ENCODE measurements at regions not wholly inside any gene's neighbourhood (a gene's known extent, or its start where the extent isn't known, plus 50 kb on each side); places are given as distances from the start of the nearest gene placed in this dataset.
A peak's percentile ranks its signal among the peaks of the same experiment; 100 is the strongest.

- no peak overlapping the region for H3K4me3 ChIP-seq
- no peaks in the 10 kb centered on the region for H3K9me3 ChIP-seq (ENCODE audit: low read depth)
- DNase-seq (ENCODE audit: low read depth in 1 of 2, low spot score in 1 of 2): no peak
- peaks cover 10% of the 10 kb centered on the region for H3K4me1 ChIP-seq (ENCODE audit: low read depth)
- no peaks in the 10 kb centered on the region for H3K36me3 ChIP-seq
- TF ChIP-seq, protein P1, sequence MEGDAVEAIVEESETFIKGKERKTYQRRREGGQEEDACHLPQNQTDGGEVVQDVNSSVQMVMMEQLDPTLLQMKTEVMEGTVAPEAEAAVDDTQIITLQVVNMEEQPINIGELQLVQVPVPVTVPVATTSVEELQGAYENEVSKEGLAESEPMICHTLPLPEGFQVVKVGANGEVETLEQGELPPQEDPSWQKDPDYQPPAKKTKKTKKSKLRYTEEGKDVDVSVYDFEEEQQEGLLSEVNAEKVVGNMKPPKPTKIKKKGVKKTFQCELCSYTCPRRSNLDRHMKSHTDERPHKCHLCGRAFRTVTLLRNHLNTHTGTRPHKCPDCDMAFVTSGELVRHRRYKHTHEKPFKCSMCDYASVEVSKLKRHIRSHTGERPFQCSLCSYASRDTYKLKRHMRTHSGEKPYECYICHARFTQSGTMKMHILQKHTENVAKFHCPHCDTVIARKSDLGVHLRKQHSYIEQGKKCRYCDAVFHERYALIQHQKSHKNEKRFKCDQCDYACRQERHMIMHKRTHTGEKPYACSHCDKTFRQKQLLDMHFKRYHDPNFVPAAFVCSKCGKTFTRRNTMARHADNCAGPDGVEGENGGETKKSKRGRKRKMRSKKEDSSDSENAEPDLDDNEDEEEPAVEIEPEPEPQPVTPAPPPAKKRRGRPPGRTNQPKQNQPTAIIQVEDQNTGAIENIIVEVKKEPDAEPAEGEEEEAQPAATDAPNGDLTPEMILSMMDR (IDR thresholded peaks at IDR 0.05; ENCODE audit: low read depth, low read length): no peak
- H3K27ac ChIP-seq: no peak overlapping the region
- H3K27me3 ChIP-seq: no peaks in the 10 kb centered on the region
Measured at GRCh38 chr3:69493157-69493556, 107.3 kb upstream of the FRMD4B start.

GRCh38 chr3:69491975-69492374 lies 106.1 kb upstream of the FRMD4B start:
- peaks cover 18% of the 10 kb centered on the region for H3K4me1 ChIP-seq (ENCODE audit: low read depth)
- no peak overlapping the region for H3K4me3 ChIP-seq
- no peak overlapping the region for H3K27ac ChIP-seq
- no peaks in the 10 kb centered on the region for H3K27me3 ChIP-seq
- H3K9me3 ChIP-seq (ENCODE audit: low read depth): no peaks in the 10 kb centered on the region
- TF ChIP-seq, protein P1 (IDR thresholded peaks at IDR 0.05; ENCODE audit: low read depth, low read length): no peak
- H3K36me3 ChIP-seq: no peaks in the 10 kb centered on the region
- peak in 1 of 2 donors; percentile 14 for DNase-seq (ENCODE audit: low read depth in 1 of 2, low spot score in 1 of 2)

DNA sequence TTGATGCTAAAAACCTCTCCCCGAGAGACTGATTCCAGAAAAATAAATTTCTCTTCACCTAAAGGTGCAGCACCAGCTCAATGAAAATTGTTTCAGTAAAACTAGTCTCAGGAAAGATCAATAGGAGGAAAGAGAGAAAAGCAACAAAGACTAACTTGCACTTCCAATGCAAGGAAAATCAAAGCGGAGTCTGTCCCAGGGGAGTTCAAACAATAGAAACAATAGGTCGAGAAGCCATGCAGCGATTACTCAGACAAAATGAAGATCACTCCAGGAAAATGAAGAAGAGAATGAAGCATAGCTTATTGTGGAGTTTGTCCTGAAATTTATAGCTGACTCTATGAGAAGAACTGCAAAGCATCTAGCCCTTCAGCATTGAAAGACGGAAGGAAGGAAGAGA lies 105.1 kb upstream of the FRMD4B start:
- Histone ChIP-seq H3K27ac (no peak overlapping the region), H3K27me3 (no peaks in the 10 kb centered on the region), H3K9me3 (ENCODE audit: low read depth) (no peaks in the 10 kb centered on the region), H3K36me3 (no peaks in the 10 kb centered on the region), H3K4me1 (ENCODE audit: low read depth) (peaks cover 25% of the 10 kb centered on the region), H3K4me3 (no peak overlapping the region)
- no peak for DNase-seq (ENCODE audit: low read depth in 1 of 2, low spot score in 1 of 2)
- TF ChIP-seq, protein P1 (IDR thresholded peaks at IDR 0.05; ENCODE audit: low read depth, low read length): no peak

GRCh38 chr3:69490235-69490634 lies 104.3 kb upstream of the FRMD4B start:
- Histone ChIP-seq H3K4me3 (no peak overlapping the region), H3K36me3 (no peaks in the 10 kb centered on the region), H3K27ac (no peak overlapping the region), H3K9me3 (ENCODE audit: low read depth) (no peaks in the 10 kb centered on the region), H3K27me3 (no peaks in the 10 kb centered on the region), H3K4me1 (ENCODE audit: low read depth) (peaks cover 25% of the 10 kb centered on the region)
- TF ChIP-seq, protein P1 (IDR thresholded peaks at IDR 0.05; ENCODE audit: low read depth, low read length): no peak
- DNase-seq (ENCODE audit: low read depth in 1 of 2, low spot score in 1 of 2): no peak

- DNase-seq (ENCODE audit: low read depth in 1 of 2, low spot score in 1 of 2): no peak
- H3K9me3 ChIP-seq (ENCODE audit: low read depth): no peaks in the 10 kb centered on the region
- peaks cover 19% of the 10 kb centered on the region for H3K4me1 ChIP-seq (ENCODE audit: low read depth)
- H3K36me3 ChIP-seq: no peaks in the 10 kb centered on the region
- no peak overlapping the region for H3K4me3 ChIP-seq
- no peak overlapping the region for H3K27ac ChIP-seq
- no peaks in the 10 kb centered on the region for H3K27me3 ChIP-seq
- TF ChIP-seq, protein P1 (IDR thresholded peaks at IDR 0.05; ENCODE audit: low read depth, low read length): no peak
Measured at GRCh38 chr3:69488026-69488425, 102.1 kb upstream of the FRMD4B start.

- no peak overlapping the region for H3K27ac ChIP-seq
- peaks cover 18% of the 10 kb centered on the region for H3K4me1 ChIP-seq (ENCODE audit: low read depth)
- DNase-seq (ENCODE audit: low read depth in 1 of 2, low spot score in 1 of 2): no peak
- H3K4me3 ChIP-seq: no peak overlapping the region
- no peaks in the 10 kb centered on the region for H3K36me3 ChIP-seq
- no peaks in the 10 kb centered on the region for H3K9me3 ChIP-seq (ENCODE audit: low read depth)
- TF ChIP-seq, protein P1 (IDR thresholded peaks at IDR 0.05; ENCODE audit: low read depth, low read length): no peak
- no peaks in the 10 kb centered on the region for H3K27me3 ChIP-seq
Measured at GRCh38 chr3:69485489-69485888, 99.6 kb upstream of the FRMD4B start.

Data from cardiac muscle cell (in vitro differentiated cells and primary cell).